GM12865 (cell line): ENCODE measurements at regions not wholly inside any gene's neighbourhood (a gene's known extent, or its start where the extent isn't known, plus 50 kb on each side); places are given as distances from the start of the nearest gene placed in this dataset.

ENCODE experiments used
- DNase-seq: peaks from one replicate; pipeline ENCODE4 v3.0.0; 2010; ENCODE audit warnings: low read depth
- H3K4me3 ChIP-seq: 2 replicates; pipeline ENCODE4 v1.5.1; 2011; ENCODE audit warnings: mild to moderate bottlenecking, low read depth, low read length, control low read depth
- CTCF ChIP-seq: IDR thresholded peaks from 2 replicates; pipeline ENCODE4 v1.5.1; 2011; ENCODE audit warnings: low read length, control low read depth, low read depth, inconsistent platforms; ENCODE audit not compliant: insufficient read depth; ENCODE audit errors: missing control alignments

GRCh38 chr4:29521281-29521680 is 1198.9 kb upstream of the PCDH7 start:
- no peak for DNase-seq
- no peak for TF ChIP-seq CTCF
- no peak overlapping the region for H3K4me3 ChIP-seq

DNA sequence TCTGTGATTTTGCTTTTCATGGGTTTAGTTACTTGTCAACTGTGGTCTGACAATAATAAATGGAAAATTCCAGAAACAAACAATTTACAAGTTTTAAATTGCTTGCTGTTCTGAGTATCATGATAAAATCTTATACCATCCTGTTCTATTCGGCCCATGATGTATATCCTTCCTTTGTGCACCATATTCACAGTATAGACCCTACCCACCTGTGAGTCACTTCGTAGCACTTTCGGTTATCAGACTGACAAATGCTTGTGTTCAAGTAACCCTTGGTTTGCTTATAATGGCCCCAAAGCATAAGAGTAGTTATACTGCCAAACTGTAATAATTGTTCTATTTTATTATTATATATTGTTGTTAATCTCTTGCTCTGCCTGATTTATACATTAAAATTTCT is 1183.4 kb upstream of the PCDH7 start:
- H3K4me3 ChIP-seq = no peak overlapping the region
- no peak for TF ChIP-seq CTCF
- DNase-seq = no peak

- no peak for DNase-seq
- no peak overlapping the region for H3K4me3 ChIP-seq
- TF ChIP-seq CTCF = no peak
Observed at GRCh38 chr4:29538889-29539646, 1181.1 kb upstream of the PCDH7 start.

DNA sequence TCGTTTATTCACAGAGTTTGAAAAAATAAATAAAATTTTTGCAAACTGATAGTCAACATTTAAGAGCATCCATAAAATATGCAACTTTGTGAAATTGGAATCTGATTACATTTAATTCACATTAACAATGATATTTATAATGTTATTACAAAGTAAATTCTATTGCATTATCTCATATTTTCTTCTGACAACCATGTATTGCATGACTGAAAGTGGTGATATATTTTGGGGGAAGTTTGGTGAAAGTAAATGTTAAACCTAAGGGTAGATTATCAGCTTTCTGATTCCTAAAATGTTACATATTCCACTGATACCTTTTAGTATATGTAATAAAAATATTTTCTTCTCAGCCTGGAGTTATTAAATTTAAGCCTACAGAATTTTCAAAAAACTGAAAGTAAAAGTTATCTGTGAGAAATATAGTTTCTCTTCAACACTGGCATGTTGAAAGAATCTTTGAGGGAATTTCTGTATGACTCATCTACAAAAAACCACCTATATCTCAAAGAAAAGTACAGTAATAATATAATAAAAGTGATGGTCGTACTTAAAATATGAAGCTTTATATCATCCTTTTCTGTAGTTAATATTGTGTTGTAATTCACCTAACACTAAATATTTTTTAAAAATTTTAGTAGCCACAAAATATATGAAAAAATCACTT is 1179.6 kb upstream of the PCDH7 start:
- no peak overlapping the region for H3K4me3 ChIP-seq
- TF ChIP-seq CTCF = no peak
- DNase-seq = no peak

DNA sequence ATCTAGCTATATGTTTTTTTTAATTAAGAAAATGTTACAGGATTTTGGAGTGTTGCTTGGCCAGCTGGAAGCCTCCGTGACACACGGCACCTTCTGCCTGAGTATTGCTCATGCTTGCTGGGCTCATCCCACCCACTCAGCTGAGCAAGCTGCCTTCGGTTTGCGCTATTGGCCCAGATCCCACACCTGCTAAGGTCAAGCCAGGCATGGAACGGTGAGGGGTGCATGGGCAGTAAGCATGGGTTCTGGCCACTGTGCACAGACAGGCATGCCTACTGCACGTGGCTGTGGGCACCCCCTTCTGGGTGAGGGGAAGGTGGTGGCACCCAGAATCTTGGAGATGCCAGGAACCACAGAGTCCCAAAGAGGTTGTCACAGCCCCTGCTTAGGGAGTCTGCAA is 1178.4 kb upstream of the PCDH7 start:
- no peak for DNase-seq
- TF ChIP-seq CTCF = no peak
- H3K4me3 ChIP-seq = no peak overlapping the region

DNA sequence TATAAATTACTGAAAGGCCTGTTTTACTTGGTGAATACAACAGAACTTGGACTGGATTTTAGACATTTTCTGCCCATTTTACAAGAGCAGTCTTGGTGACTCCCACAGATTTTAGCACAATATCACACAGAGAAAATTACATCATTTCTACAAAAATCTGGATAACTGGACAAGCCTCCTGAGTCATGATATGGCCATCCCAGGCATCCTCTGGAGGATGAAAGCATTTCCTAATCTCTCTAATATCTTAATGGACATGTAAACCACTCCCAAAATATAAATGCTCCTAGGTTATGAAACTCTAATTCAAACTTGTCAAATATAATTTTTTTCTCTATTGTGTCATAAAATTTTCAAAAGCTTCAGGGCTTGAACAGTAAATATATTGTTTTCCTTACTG is 1170.8 kb upstream of the PCDH7 start:
- DNase-seq = no peak
- no peak overlapping the region for H3K4me3 ChIP-seq
- no peak for TF ChIP-seq CTCF
